SK-N-SH treated with all-trans-retinoic acid at 6 μM for 48 hours (cell line): ENCODE measurements at regions not wholly inside any gene's neighbourhood (a gene's known extent, or its start where the extent isn't known, plus 50 kb on each side); places are given as distances from the start of the nearest gene placed in this dataset.

Experiments used
- ATAC-seq: fragments of 200-7000 bp; cut with Tn5 transposase; 3 replicates; pipeline ENCODE4 v1.9.1; 2020; ENCODE audit warnings: mild to moderate bottlenecking, moderate library complexity
- ARNTL ChIP-seq: fragments of 450-650 bp; formaldehyde crosslinking; IDR thresholded peaks from 2 replicates; pipeline ENCODE4 v1.5.0; 2020; ENCODE audit warnings: low read depth, mild to moderate bottlenecking, moderate library complexity, borderline replicate concordance
- BACH2 ChIP-seq: fragments of 250-450 bp; sonication (Bioruptor Pico); IDR thresholded peaks from 2 replicates; pipeline ENCODE4 v1.9.0; 2021; ENCODE audit warnings: mild to moderate bottlenecking, borderline replicate concordance
- CSDC2 ChIP-seq: fragments of 250-450 bp; sonication (Bioruptor Pico); IDR thresholded peaks from 2 replicates; pipeline ENCODE4 v1.5.0; 2020; ENCODE audit warnings: mild to moderate bottlenecking, moderate library complexity
- ESRRG ChIP-seq: fragments of 250-450 bp; sonication (Bioruptor Pico); IDR thresholded peaks from 2 replicates; pipeline ENCODE4 v1.6.1; 2021; ENCODE audit warnings: mild to moderate bottlenecking
- GLIS3 ChIP-seq: fragments of 250-450 bp; sonication (Bioruptor Pico); IDR thresholded peaks from 2 replicates; pipeline ENCODE4 v1.5.0; 2020; ENCODE audit warnings: mild to moderate bottlenecking, moderate library complexity
- ISL1 ChIP-seq: fragments of 250-450 bp; sonication (Bioruptor Pico); IDR thresholded peaks from 2 replicates; pipeline ENCODE4 v2.1.2; 2022; ENCODE audit warnings: mild to moderate bottlenecking, moderate library complexity
- OSR1 ChIP-seq: fragments of 250-450 bp; sonication (Bioruptor Pico); IDR thresholded peaks from 2 replicates; pipeline ENCODE4 v1.8.0; 2022; ENCODE audit warnings: moderate library complexity, mild to moderate bottlenecking, inconsistent platforms
- PPARA ChIP-seq: fragments of 250-450 bp; sonication (Bioruptor Pico); IDR thresholded peaks from 2 replicates; pipeline ENCODE4 v1.5.0; 2020; ENCODE audit warnings: mild to moderate bottlenecking, borderline replicate concordance
- RARB ChIP-seq: fragments of 250-450 bp; sonication (Bioruptor Pico); IDR thresholded peaks from 2 replicates; pipeline ENCODE4 v1.8.0; 2021; ENCODE audit warnings: mild to moderate bottlenecking, moderate library complexity
- SNAI2 ChIP-seq: fragments of 250-450 bp; sonication (Bioruptor Pico); IDR thresholded peaks from 2 replicates; pipeline ENCODE4 v1.5.0; 2020; ENCODE audit warnings: mild to moderate bottlenecking, moderate library complexity
- TCF4 ChIP-seq: fragments of 250-450 bp; sonication (Bioruptor Pico); IDR thresholded peaks from 2 replicates; pipeline ENCODE4 v1.8.0; 2021; ENCODE audit warnings: mild to moderate bottlenecking, moderate library complexity, borderline replicate concordance
- TOX ChIP-seq: fragments of 250-450 bp; sonication (Bioruptor Pico); IDR thresholded peaks from 2 replicates; pipeline ENCODE4 v1.8.0; 2021; ENCODE audit warnings: mild to moderate bottlenecking, moderate library complexity, borderline replicate concordance
- ZC3H10 ChIP-seq: fragments of 250-450 bp; sonication (Bioruptor Pico); IDR thresholded peaks from 2 replicates; pipeline ENCODE4 v1.5.1; 2021; ENCODE audit warnings: mild to moderate bottlenecking, moderate library complexity
- ZFP3 ChIP-seq: fragments of 250-450 bp; sonication (Bioruptor Pico); IDR thresholded peaks from 2 replicates; pipeline ENCODE4 v1.5.0; 2020; ENCODE audit warnings: mild to moderate bottlenecking, moderate library complexity
- ZFP30 ChIP-seq: fragments of 450-650 bp; formaldehyde crosslinking; IDR thresholded peaks from 2 replicates; pipeline ENCODE4 v1.5.0; 2022; ENCODE audit warnings: mild to moderate bottlenecking, moderate library complexity
- ZNF565 ChIP-seq: fragments of 450-650 bp; formaldehyde crosslinking; conservative IDR thresholded peaks from 2 replicates; pipeline ENCODE4 v1.5.0; 2020; ENCODE audit warnings: low read depth, mild to moderate bottlenecking, moderate library complexity
- ZNF70 ChIP-seq: fragments of 450-650 bp; formaldehyde crosslinking; IDR thresholded peaks from 2 replicates; pipeline ENCODE4 v1.5.0; 2020; ENCODE audit warnings: mild to moderate bottlenecking, moderate library complexity
- ZNF8 ChIP-seq: fragments of 450-650 bp; formaldehyde crosslinking; IDR thresholded peaks from 2 replicates; pipeline ENCODE4 v1.5.0; 2020; ENCODE audit warnings: mild to moderate bottlenecking, moderate library complexity
- TF ChIP-seq, protein P1 (sequence below): fragments of 250-450 bp; sonication (Bioruptor Pico); IDR thresholded peaks from 2 replicates; pipeline ENCODE4 v1.5.1; 2020; ENCODE audit warnings: low read depth, mild to moderate bottlenecking, moderate library complexity
- TF ChIP-seq, protein P2 (sequence below): fragments of 250-450 bp; sonication (Bioruptor Pico); IDR thresholded peaks from 2 replicates; pipeline ENCODE4 v1.5.1; 2021; ENCODE audit warnings: mild to moderate bottlenecking, moderate library complexity
- TF ChIP-seq, protein P3 (sequence below): fragments of 250-450 bp; sonication (Bioruptor Pico); IDR thresholded peaks from 2 replicates; pipeline ENCODE4 v1.8.0; 2020; ENCODE audit warnings: mild to moderate bottlenecking, moderate library complexity, borderline replicate concordance
- TF ChIP-seq, protein P4 (sequence below): fragments of 250-450 bp; sonication (Bioruptor Pico); IDR thresholded peaks from 2 replicates; pipeline ENCODE4 v1.5.0; 2020; ENCODE audit warnings: mild to moderate bottlenecking, moderate library complexity
- TF ChIP-seq, protein P5 (sequence below): fragments of 250-450 bp; sonication (Bioruptor Pico); IDR thresholded peaks from 2 replicates; pipeline ENCODE4 v1.8.0; 2021; ENCODE audit warnings: low read depth, mild to moderate bottlenecking, moderate library complexity, borderline replicate concordance

DNA sequence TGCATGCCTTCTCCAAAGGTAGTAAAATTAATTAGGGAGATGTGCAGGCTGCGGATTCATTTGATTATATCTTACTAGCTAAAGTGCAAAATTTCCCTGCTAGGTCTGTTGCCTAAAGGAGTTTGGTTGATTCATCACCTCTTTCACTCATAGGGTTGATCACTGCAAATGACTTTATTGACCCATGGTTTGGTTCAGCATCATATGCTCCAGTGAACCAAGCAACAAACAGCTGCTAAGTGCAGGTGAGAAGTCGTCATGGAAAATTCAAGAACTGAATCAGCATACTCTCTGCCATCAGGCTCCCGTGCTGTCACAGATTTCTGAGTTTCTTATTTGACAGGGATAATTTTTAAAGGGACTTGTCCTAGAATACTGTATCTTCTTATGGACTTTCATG is 571.8 kb upstream of the CDH18 start:
- no peak for ATAC-seq
- TF ChIP-seq SNAI2 (CRISPR knock-in tag) (no peak), ESRRG (CRISPR knock-in tag) (no peak), CSDC2 (CRISPR knock-in tag) (no peak), GLIS3 (CRISPR knock-in tag) (no peak), TOX (no peak), ZNF565 (CRISPR knock-in tag) (no peak), ZNF70 (no peak), ZFP30 (CRISPR knock-in tag) (no peak), RARB (no peak), ZC3H10 (CRISPR knock-in tag) (no peak), ARNTL (CRISPR knock-in tag) (no peak), OSR1 (CRISPR knock-in tag) (no peak), TCF4 (CRISPR knock-in tag) (no peak), PPARA (CRISPR knock-in tag) (no peak), BACH2 (CRISPR knock-in tag) (no peak), ZNF8 (no peak)
- TF ChIP-seq, protein P1, sequence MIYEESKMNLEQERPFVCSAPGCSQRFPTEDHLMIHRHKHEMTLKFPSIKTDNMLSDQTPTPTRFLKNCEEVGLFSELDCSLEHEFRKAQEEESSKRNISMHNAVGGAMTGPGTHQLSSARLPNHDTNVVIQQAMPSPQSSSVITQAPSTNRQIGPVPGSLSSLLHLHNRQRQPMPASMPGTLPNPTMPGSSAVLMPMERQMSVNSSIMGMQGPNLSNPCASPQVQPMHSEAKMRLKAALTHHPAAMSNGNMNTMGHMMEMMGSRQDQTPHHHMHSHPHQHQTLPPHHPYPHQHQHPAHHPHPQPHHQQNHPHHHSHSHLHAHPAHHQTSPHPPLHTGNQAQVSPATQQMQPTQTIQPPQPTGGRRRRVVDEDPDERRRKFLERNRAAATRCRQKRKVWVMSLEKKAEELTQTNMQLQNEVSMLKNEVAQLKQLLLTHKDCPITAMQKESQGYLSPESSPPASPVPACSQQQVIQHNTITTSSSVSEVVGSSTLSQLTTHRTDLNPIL (CRISPR knock-in tag), result no peak
- TF ChIP-seq, protein P2, sequence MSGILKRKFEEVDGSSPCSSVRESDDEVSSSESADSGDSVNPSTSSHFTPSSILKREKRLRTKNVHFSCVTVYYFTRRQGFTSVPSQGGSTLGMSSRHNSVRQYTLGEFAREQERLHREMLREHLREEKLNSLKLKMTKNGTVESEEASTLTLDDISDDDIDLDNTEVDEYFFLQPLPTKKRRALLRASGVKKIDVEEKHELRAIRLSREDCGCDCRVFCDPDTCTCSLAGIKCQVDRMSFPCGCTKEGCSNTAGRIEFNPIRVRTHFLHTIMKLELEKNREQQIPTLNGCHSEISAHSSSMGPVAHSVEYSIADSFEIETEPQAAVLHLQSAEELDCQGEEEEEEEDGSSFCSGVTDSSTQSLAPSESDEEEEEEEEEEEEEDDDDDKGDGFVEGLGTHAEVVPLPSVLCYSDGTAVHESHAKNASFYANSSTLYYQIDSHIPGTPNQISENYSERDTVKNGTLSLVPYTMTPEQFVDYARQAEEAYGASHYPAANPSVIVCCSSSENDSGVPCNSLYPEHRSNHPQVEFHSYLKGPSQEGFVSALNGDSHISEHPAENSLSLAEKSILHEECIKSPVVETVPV, result no peak
- TF ChIP-seq, protein P3, sequence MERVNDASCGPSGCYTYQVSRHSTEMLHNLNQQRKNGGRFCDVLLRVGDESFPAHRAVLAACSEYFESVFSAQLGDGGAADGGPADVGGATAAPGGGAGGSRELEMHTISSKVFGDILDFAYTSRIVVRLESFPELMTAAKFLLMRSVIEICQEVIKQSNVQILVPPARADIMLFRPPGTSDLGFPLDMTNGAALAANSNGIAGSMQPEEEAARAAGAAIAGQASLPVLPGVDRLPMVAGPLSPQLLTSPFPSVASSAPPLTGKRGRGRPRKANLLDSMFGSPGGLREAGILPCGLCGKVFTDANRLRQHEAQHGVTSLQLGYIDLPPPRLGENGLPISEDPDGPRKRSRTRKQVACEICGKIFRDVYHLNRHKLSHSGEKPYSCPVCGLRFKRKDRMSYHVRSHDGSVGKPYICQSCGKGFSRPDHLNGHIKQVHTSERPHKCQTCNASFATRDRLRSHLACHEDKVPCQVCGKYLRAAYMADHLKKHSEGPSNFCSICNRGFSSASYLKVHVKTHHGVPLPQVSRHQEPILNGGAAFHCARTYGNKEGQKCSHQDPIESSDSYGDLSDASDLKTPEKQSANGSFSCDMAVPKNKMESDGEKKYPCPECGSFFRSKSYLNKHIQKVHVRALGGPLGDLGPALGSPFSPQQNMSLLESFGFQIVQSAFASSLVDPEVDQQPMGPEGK (CRISPR knock-in tag), result no peak
- TF ChIP-seq, protein P4, sequence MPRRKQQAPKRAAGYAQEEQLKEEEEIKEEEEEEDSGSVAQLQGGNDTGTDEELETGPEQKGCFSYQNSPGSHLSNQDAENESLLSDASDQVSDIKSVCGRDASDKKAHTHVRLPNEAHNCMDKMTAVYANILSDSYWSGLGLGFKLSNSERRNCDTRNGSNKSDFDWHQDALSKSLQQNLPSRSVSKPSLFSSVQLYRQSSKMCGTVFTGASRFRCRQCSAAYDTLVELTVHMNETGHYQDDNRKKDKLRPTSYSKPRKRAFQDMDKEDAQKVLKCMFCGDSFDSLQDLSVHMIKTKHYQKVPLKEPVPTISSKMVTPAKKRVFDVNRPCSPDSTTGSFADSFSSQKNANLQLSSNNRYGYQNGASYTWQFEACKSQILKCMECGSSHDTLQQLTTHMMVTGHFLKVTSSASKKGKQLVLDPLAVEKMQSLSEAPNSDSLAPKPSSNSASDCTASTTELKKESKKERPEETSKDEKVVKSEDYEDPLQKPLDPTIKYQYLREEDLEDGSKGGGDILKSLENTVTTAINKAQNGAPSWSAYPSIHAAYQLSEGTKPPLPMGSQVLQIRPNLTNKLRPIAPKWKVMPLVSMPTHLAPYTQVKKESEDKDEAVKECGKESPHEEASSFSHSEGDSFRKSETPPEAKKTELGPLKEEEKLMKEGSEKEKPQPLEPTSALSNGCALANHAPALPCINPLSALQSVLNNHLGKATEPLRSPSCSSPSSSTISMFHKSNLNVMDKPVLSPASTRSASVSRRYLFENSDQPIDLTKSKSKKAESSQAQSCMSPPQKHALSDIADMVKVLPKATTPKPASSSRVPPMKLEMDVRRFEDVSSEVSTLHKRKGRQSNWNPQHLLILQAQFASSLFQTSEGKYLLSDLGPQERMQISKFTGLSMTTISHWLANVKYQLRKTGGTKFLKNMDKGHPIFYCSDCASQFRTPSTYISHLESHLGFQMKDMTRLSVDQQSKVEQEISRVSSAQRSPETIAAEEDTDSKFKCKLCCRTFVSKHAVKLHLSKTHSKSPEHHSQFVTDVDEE (CRISPR knock-in tag), result no peak
- TF ChIP-seq, all 23 proteins: peak for 0

DNA sequence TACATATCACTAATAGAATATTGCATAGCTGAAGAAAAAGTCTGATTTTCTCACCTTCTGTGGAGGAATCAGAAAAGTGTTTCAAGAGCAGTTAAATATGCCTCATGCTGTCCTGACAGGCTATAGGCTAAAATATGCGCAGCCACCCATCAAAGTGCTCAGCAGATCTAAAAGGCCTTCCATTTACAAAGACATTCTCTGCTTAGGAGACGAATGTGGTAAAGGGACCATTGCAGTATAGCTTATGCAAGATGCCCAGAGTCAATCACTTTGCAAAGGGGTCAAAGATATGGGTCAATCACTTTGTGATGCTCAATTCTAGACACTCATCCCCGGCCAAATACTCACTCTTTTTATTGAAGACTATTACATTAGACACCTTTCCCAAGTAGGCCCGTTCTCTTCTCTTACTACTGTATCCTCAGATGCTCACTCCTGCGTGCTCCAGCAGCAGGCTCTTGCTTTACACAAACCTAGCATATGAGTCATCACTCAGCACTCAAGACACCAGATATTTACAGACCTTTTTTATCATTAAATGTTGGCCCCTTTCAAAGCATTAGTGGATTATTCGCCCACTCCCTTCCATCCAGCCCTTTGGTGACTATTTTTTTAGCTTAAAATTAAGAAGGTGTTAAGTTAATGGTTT is 568.2 kb upstream of the CDH18 start:
- ATAC-seq, result no peak
- TF ChIP-seq BACH2 (CRISPR knock-in tag) (no peak), CSDC2 (CRISPR knock-in tag) (no peak), ISL1 (CRISPR knock-in tag) (no peak), ARNTL (CRISPR knock-in tag) (no peak), TOX (no peak), ZFP30 (CRISPR knock-in tag) (no peak), ZNF70 (no peak), ZNF8 (no peak), ZC3H10 (CRISPR knock-in tag) (no peak), GLIS3 (CRISPR knock-in tag) (no peak), ZNF565 (CRISPR knock-in tag) (no peak), PPARA (CRISPR knock-in tag) (no peak), ZFP3 (CRISPR knock-in tag) (no peak), OSR1 (CRISPR knock-in tag) (no peak)
- TF ChIP-seq, protein P3 (CRISPR knock-in tag), result no peak
- TF ChIP-seq, protein P4 (CRISPR knock-in tag), result no peak
- TF ChIP-seq, protein P5, sequence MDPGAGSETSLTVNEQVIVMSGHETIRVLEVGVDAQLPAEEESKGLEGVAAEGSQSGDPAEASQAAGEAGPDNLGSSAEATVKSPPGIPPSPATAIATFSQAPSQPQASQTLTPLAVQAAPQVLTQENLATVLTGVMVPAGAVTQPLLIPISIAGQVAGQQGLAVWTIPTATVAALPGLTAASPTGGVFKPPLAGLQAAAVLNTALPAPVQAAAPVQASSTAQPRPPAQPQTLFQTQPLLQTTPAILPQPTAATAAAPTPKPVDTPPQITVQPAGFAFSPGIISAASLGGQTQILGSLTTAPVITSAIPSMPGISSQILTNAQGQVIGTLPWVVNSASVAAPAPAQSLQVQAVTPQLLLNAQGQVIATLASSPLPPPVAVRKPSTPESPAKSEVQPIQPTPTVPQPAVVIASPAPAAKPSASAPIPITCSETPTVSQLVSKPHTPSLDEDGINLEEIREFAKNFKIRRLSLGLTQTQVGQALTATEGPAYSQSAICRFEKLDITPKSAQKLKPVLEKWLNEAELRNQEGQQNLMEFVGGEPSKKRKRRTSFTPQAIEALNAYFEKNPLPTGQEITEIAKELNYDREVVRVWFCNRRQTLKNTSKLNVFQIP, result no peak
- TF ChIP-seq, all 23 proteins: peak for 0
